Naive thymus-derived CD4-positive, alpha-beta T cell (primary cell): ENCODE measurements at regions not wholly inside any gene's neighbourhood (a gene's known extent, or its start where the extent isn't known, plus 50 kb on each side); places are given as distances from the start of the nearest gene placed in this dataset.

ENCODE experiments used
- ATAC-seq: fragments of 150-1000 bp; cut with Tn5 transposase; 2 replicates; pipeline ENCODE4 v1.10.0; 2021; ENCODE audit warnings: mild to moderate bottlenecking, moderate library complexity
- CTCF ChIA-PET: fragments of 350-600 bp; sonication (Branson Sonifier 250); formaldehyde crosslinking; loops from one replicate; lab custom pipeline; 2021; ENCODE audit warnings: antibody characterized with exemption; lab: Charles Lee
- POLR2A ChIA-PET: fragments of 350-600 bp; sonication (Branson Sonifier 250); formaldehyde crosslinking; loops from one replicate; lab custom pipeline; 2021; ENCODE audit warnings: antibody characterized with exemption, inconsistent platforms; lab: Charles Lee
- DNase-seq, 9 donors: peaks; one replicate each; pipeline versions ENCODE4 v3.0.0 to v3.0.0-alpha.2; 2020 to 2022; ENCODE audit warnings: mixed read lengths in 1 of 9
- H3K27ac ChIP-seq: one replicate; pipeline ENCODE4 v1.7.0; 2013; ENCODE audit warnings: mild to moderate bottlenecking, low read depth, low read length, moderate library complexity
- H3K27me3 ChIP-seq, 2 donors: one replicate each; pipeline ENCODE4 v1.7.0; 2013; ENCODE audit warnings: low read length in 2 of 2, mild to moderate bottlenecking in 2 of 2, moderate library complexity in 2 of 2; ENCODE audit not compliant: control insufficient read depth in 2 of 2, insufficient read depth in 2 of 2
- H3K36me3 ChIP-seq, 3 experiments: 1 replicate in 2 of 3; 2 replicates in 1 of 3; pipeline ENCODE4 v1.7.0; 2013; ENCODE audit warnings: low read length in 3 of 3, mild to moderate bottlenecking in 3 of 3, moderate library complexity in 1 of 3; ENCODE audit not compliant: insufficient read depth in 3 of 3, control insufficient read depth in 2 of 3
- H3K4me1 ChIP-seq, 2 donors: one replicate each; pipeline ENCODE4 v1.7.0; 2013; ENCODE audit warnings: low read length in 2 of 2, mild to moderate bottlenecking in 2 of 2, moderate library complexity in 1 of 2; ENCODE audit not compliant: control insufficient read depth in 2 of 2, insufficient read depth in 2 of 2
- H3K4me3 ChIP-seq: 2 replicates; pipeline ENCODE4 v1.7.0; 2013; ENCODE audit warnings: mild to moderate bottlenecking, low read length
- H3K9me3 ChIP-seq, 3 experiments: 1 replicate in 2 of 3; 2 replicates in 1 of 3; pipeline ENCODE4 v1.7.0; 2013; ENCODE audit warnings: low read length in 3 of 3; ENCODE audit not compliant: control insufficient read depth in 2 of 3
- H3K27ac Mint-ChIP-seq, 9 donors: one replicate each; pipeline ENCODE4 v1.8.0; 2020 to 2022; ENCODE audit warnings: mixed read lengths in 9 of 9, mild to moderate bottlenecking in 8 of 9, moderate library complexity in 5 of 9, inconsistent platforms in 2 of 9
- H3K27me3 Mint-ChIP-seq, 5 donors: one replicate each; pipeline ENCODE4 v1.8.0; 2021 to 2022; ENCODE audit warnings: mixed read lengths in 5 of 5, mild to moderate bottlenecking in 1 of 5
- H3K36me3 Mint-ChIP-seq, 5 donors: one replicate each; pipeline ENCODE4 v1.8.0; 2020 to 2022; ENCODE audit warnings: mixed read lengths in 5 of 5, mild to moderate bottlenecking in 3 of 5, inconsistent platforms in 1 of 5
- H3K4me1 Mint-ChIP-seq, 7 donors: one replicate each; pipeline ENCODE4 v1.8.0; 2020 to 2022; ENCODE audit warnings: mixed read lengths in 7 of 7, mild to moderate bottlenecking in 3 of 7, inconsistent platforms in 1 of 7
- H3K4me3 Mint-ChIP-seq, 10 donors: one replicate each; pipeline ENCODE4 v1.8.0; 2020 to 2022; ENCODE audit warnings: mild to moderate bottlenecking in 10 of 10, mixed read lengths in 10 of 10, moderate library complexity in 6 of 10, inconsistent platforms in 2 of 10
- H3K9me3 Mint-ChIP-seq, 11 donors: one replicate each; pipeline ENCODE4 v1.8.0; 2020 to 2022; ENCODE audit warnings: mixed read lengths in 11 of 11, mild to moderate bottlenecking in 4 of 11, inconsistent platforms in 1 of 11, moderate library complexity in 1 of 11
- intact Hi-C, 2 donors: fragments of 100-400 bp; cut with micrococcal nuclease; formaldehyde crosslinking; loops; one replicate each; pipeline ENCODE4 v1.15.1; 2023

DNA sequence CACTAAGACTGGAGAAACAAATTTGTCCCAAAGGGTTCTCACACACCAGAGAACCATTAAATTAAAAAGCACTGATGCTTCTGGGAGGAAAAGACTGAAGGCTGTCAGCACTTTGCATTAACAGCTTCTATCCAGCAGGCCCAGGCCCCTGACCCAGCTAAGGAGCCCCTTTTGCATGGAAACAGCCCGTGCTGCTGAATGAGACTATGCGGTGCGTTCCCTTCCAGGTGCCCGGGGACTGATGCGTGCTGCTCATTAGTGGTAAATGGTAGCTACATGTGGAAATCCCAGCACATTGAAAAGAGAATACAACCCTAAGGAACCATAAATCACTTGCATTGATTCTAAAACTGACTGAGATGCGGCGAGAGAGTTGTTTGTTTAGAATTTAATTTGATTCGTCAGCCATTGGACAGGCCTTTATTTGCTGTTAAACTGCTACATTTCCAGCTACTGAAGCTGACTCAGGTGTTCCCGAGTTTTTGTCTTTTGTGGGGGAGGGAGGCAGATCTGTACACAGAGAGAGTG is 351.0 kb upstream of the SLC24A2 start:
- POLR2A ChIA-PET, result no interaction called here
- Histone ChIP-seq H3K4me3 (no peak overlapping the region), H3K9me3 (no peaks in the 10 kb centered on the region), H3K27ac (no peak overlapping the region), H3K27me3 (no peaks in the 10 kb centered on the region), H3K4me1 (no peaks in the 10 kb centered on the region), H3K36me3 (no peaks in the 10 kb centered on the region)
- Mint-ChIP-seq H3K36me3 (peaks cover 0 to 4% (median 0%) of the 10 kb centered on the region in 5 donors), H3K4me1 (peaks cover 1 to 21% (median 12%) of the 10 kb centered on the region in 7 donors), H3K27me3 (peaks cover 0 to 7% (median 6%) of the 10 kb centered on the region in 5 donors), H3K9me3 (peaks cover 0 to 4% (median 0%) of the 10 kb centered on the region in 11 donors), H3K4me3 (no peak overlapping the region), H3K27ac (no peak overlapping the region)
- CTCF ChIA-PET, result no interaction called here
- no peak for DNase-seq
- intact Hi-C loops, result loop anchor here (5.0 to 10.0 kb wide), 2 partner anchors 43 to 195 kb away; no protein-coding TSS in a partner anchor
- no peak for ATAC-seq

DNA sequence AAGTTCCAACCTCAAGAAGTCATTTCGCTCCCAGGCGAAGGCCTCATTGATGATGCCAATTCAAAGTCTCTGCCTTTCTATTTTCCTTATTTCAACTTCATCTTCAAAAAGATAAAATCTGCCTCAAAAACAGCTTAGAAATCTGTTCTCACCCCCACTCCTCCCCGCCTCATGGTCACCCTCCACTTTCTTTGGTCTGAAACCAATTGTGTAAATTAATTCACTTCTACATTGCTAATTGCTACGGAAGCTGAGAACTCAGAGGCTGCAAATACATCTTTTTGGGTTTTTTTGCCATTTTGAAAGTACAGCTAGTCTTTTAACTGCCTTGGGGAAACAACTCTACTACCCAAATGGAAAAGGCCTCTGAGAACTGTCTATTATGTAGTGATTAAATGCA is 350.0 kb upstream of the SLC24A2 start:
- CTCF ChIA-PET, result no interaction called here
- no peak overlapping the region for H3K27ac Mint-ChIP-seq
- H3K4me1 ChIP-seq, result no peaks in the 10 kb centered on the region
- ATAC-seq (no peak), DNase-seq (no peak)
- no peaks in the 10 kb centered on the region for H3K9me3 ChIP-seq
- H3K4me3 Mint-ChIP-seq, result no peak overlapping the region
- H3K27me3 ChIP-seq, result no peaks in the 10 kb centered on the region
- intact Hi-C loops, result no loop called here
- POLR2A ChIA-PET, result no interaction called here
- H3K4me3 ChIP-seq, result no peak overlapping the region
- peaks cover 0 to 13% (median 2%) of the 10 kb centered on the region in 7 donors for H3K4me1 Mint-ChIP-seq
- no peaks in the 10 kb centered on the region for H3K27me3 Mint-ChIP-seq
- no peak overlapping the region for H3K27ac ChIP-seq
- H3K36me3 ChIP-seq, result no peaks in the 10 kb centered on the region
- H3K36me3 Mint-ChIP-seq, result peaks cover 0 to 4% (median 0%) of the 10 kb centered on the region in 5 donors
- H3K9me3 Mint-ChIP-seq, result peaks cover 0 to 4% (median 0%) of the 10 kb centered on the region in 11 donors

DNA sequence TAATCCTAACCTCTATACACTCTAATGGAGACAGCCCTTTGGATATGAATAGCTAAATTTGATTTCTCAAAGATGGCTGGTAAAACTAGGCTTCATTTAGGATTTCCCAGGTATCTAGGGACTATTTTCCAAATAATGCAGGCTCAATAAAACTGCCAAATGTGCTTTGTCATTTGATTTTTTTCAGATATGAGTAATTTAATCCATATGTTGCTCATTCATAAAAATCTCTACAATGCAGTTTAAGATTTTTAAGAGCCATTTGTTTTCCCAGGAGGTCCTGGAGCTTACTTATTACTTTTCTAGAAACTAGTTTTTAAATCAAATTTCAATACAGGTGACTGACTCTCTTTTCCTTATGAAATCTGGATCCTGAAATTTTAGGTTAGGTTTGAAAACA is 349.3 kb upstream of the SLC24A2 start:
- CTCF ChIA-PET, result no interaction called here
- intact Hi-C loops, result no loop called here
- no peaks in the 10 kb centered on the region for H3K27me3 ChIP-seq

DNA sequence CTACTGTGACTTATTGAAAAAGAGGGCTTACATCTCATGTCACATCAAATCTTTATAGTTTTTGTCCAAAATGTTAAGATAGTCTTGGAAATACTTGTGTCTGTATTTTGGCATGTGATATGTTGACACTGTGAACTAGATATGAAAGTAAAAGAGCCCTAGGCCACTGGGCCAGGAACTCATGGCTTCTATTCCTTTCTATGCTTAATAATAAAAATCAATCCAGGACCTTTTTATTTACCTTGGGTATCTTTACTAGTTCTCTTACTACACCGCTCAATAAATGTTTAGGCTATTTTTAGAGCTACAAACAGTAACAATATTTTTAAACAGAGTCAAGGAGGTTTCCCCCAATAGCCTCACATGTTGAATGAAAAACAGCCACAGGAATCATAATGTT is 348.6 kb upstream of the SLC24A2 start:
- H3K27me3 ChIP-seq, result no peaks in the 10 kb centered on the region
- no peak overlapping the region for H3K27ac ChIP-seq
- H3K36me3 Mint-ChIP-seq, result peaks cover 0 to 4% (median 0%) of the 10 kb centered on the region in 5 donors
- no peak overlapping the region for H3K27ac Mint-ChIP-seq
- intact Hi-C loops, result no loop called here
- no peak overlapping the region for H3K4me3 Mint-ChIP-seq
- no peak overlapping the region for H3K4me3 ChIP-seq
- POLR2A ChIA-PET, result no interaction called here
- H3K4me1 Mint-ChIP-seq, result peaks cover 0 to 12% (median 0%) of the 10 kb centered on the region in 7 donors
- peaks cover 0 to 4% (median 0%) of the 10 kb centered on the region in 11 donors for H3K9me3 Mint-ChIP-seq
- DNase-seq (no peak), ATAC-seq (no peak)
- H3K9me3 ChIP-seq, result no peaks in the 10 kb centered on the region
- no peaks in the 10 kb centered on the region for H3K4me1 ChIP-seq
- CTCF ChIA-PET, result interaction anchor here (0.6 kb wide), 1 partner anchor 736 kb away, joined by 3 read pairs; no protein-coding TSS in a partner anchor
- H3K27me3 Mint-ChIP-seq, result no peaks in the 10 kb centered on the region
- no peaks in the 10 kb centered on the region for H3K36me3 ChIP-seq

More for the DNA sequence above, 349.3 kb upstream of the SLC24A2 start:
- DNase-seq (no peak), ATAC-seq (no peak)
- Histone ChIP-seq H3K9me3 (no peaks in the 10 kb centered on the region), H3K36me3 (no peaks in the 10 kb centered on the region), H3K4me3 (no peak overlapping the region), H3K4me1 (no peaks in the 10 kb centered on the region), H3K27ac (no peak overlapping the region)
- POLR2A ChIA-PET, result no interaction called here
- Mint-ChIP-seq H3K4me3 (no peak overlapping the region), H3K4me1 (peaks cover 0 to 12% (median 0%) of the 10 kb centered on the region in 7 donors), H3K36me3 (peaks cover 0 to 4% (median 0%) of the 10 kb centered on the region in 5 donors), H3K9me3 (peaks cover 0 to 4% (median 0%) of the 10 kb centered on the region in 11 donors), H3K27me3 (no peaks in the 10 kb centered on the region), H3K27ac (no peak overlapping the region)

DNA sequence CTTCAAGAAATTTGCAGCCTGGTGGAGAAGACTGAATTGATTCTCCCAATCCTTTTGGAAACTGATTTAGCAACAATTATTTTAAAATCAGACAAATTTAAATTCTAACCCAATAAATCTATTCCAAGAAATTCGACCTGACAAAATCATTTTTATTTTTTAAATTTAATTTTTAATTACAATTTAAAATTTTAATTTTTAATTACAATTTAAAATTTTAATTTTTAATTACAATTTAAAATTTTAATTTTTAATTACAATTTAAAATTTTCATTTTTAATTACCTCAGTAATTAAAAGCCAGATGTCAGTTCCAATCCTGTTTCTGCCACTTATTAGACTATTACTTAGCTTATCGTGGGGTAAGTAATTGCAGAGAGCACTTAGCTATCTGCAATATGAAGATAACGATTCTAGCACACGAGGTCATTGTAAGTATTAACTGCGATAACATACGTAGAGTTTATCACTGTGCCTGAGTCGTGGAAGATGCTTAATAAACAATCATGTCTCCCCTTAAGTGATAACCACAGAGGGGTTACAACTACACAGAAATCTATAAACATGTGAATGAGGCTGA is 346.4 kb upstream of the SLC24A2 start:
- POLR2A ChIA-PET, result no interaction called here

DNA sequence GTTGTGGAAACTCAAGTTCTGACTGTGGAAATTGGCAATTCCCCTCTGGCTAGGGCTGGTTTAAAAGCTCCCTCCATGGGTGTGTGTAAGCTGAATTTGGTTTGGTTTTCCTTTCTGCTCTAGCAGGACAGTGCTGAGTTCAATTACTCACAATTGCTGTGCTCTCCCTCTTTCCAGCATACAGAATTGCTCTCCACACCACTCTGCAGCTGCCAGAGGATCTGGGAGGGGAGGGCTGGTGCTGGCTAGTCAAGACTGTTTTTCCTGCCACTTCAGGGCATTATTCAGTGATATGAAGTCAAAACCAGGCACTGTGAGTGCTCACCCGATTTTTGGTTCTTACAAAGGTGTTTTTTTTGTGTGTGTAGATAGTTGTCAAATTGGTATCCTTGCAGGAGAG is 336.9 kb upstream of the SLC24A2 start:
- H3K27ac Mint-ChIP-seq, result no peak overlapping the region
- peaks cover 0 to 3% (median 0%) of the 10 kb centered on the region in 11 donors for H3K9me3 Mint-ChIP-seq

More for the DNA sequence above, 346.4 kb upstream of the SLC24A2 start:
- H3K36me3 ChIP-seq, result no peaks in the 10 kb centered on the region
- H3K36me3 Mint-ChIP-seq, result no peaks in the 10 kb centered on the region
- H3K9me3 ChIP-seq, result no peaks in the 10 kb centered on the region
- intact Hi-C loops, result no loop called here
- no peak overlapping the region for H3K27ac ChIP-seq
- no peaks in the 10 kb centered on the region for H3K4me1 ChIP-seq
- CTCF ChIA-PET, result no interaction called here
- no peaks in the 10 kb centered on the region for H3K9me3 Mint-ChIP-seq
- H3K27me3 ChIP-seq, result no peaks in the 10 kb centered on the region
- H3K27ac Mint-ChIP-seq, result no peak overlapping the region
- H3K27me3 Mint-ChIP-seq, result no peaks in the 10 kb centered on the region
- peaks cover 0 to 10% (median 5%) of the 10 kb centered on the region in 7 donors for H3K4me1 Mint-ChIP-seq
- ATAC-seq (no peak), DNase-seq (no peak)
- no peak overlapping the region for H3K4me3 ChIP-seq
- no peak overlapping the region for H3K4me3 Mint-ChIP-seq

More for the DNA sequence above, 336.9 kb upstream of the SLC24A2 start:
- H3K27me3 Mint-ChIP-seq, result peaks cover 0 to 12% (median 0%) of the 10 kb centered on the region in 5 donors
- no peaks in the 10 kb centered on the region for H3K9me3 ChIP-seq
- H3K4me1 ChIP-seq, result no peaks in the 10 kb centered on the region
- intact Hi-C loops, result no loop called here
- H3K4me1 Mint-ChIP-seq, result peaks cover 0 to 8% (median 7%) of the 10 kb centered on the region in 7 donors
- CTCF ChIA-PET, result interaction anchor here (0.5 to 0.7 kb wide), 3 partner anchors 217 to 795 kb away, joined by 3 to 4 read pairs (median 3); no protein-coding TSS in a partner anchor
- H3K4me3 Mint-ChIP-seq, result no peak overlapping the region
- DNase-seq (no peak), ATAC-seq (no peak)
- H3K27me3 ChIP-seq, result no peaks in the 10 kb centered on the region
- H3K4me3 ChIP-seq, result no peak overlapping the region
- POLR2A ChIA-PET, result no interaction called here
- H3K36me3 Mint-ChIP-seq, result peaks cover 0 to 5% (median 0%) of the 10 kb centered on the region in 5 donors
- no peaks in the 10 kb centered on the region for H3K36me3 ChIP-seq
- no peak overlapping the region for H3K27ac ChIP-seq
